ENCODE measurements at regions not wholly inside any gene's neighbourhood (a gene's known extent, or its start where the extent isn't known, plus 50 kb on each side); places are given as distances from the start of the nearest gene placed in this dataset.
"Not testable (repeated sequence)": the region's sequence is repeated elsewhere in the genome, so short reads cannot be mapped to it uniquely, and the experiment has no call there.

DNA sequence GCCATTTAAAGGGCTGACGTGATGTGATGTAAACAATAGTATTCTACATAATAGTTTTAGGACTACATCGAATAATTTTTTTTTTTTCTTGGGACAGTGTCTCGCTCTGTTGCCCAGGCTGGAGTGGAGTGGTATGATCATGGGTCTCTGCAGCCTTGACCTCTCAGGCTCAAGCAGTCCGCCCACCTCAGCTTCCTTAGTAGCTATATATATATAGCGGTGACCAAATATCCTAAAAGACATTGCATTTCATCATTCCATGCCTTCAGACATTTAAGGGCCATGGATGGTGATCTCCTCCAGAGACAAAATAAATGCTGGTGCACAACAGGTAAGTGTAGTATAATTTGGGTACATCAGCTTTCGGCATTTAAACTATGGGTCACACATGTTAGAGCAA lies 245.4 kb upstream of the NOTCH2NLA start:
- H2AK9ac ChIP-seq (replicated peaks; ENCODE audit: low read depth, low read length, poor library complexity) = not testable (repeated sequence)

DNA sequence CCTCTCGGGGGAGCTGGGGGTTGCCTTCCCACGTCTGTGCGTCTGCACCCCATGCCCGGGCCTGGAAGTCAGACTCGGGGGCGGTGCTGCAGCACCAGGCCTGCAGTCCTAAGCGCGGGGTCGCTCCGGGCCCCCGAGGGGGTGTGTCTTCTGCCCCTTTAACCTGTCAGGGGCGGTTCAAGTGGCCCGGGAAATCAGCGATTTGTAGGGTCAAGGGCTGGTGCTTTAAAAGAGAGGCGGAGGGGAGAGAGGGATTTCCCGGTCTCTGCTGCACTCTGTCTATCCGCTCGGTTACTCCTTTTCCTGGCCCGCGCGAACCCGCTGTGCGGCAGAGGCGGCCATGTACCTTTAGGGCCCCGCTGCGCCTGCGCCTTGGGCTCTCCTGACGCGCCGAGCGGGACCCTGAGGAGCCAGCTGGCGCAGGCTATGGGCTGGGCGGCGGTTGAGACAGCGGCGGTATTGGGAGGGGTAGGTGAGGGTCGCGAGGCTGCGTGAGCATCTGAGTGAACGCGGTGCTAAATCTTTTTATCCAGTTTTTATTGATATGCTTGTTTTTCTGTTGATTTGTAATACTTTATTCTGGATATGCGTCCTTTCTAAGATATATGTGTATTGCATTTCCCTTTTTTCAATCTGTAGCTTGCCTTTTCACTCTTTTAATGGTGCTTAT lies 243.5 kb upstream of the NOTCH2NLA start:
- H3K79me1 ChIP-seq (ENCODE audit: low read depth in 1 of 2, low read length in 2 of 2); POLR2A ChIA-PET (ENCODE audit: unreplicated experiment); H3K14ac ChIP-seq (replicated peaks; ENCODE audit: low read depth, low read length); CTCF ChIA-PET; dilution Hi-C loops (cut with HindIII; ENCODE audit: low sequenced_read_pairs, unreplicated experiment); H4K20me1 ChIP-seq (ENCODE audit: insufficient read depth, low read length); H3K27me3 ChIP-seq (ENCODE audit: control insufficient read depth, insufficient read depth, low read length); H3K36me3 ChIP-seq (ENCODE audit: control insufficient read depth, insufficient read depth, low read length); H3K56ac ChIP-seq (ENCODE audit: extremely low read depth, insufficient read depth, low read length); BruUV-seq (replicated peaks); H3K9me3 ChIP-seq (ENCODE audit: control insufficient read depth, insufficient read depth, low read length); H2BK5ac ChIP-seq (ENCODE audit: low read depth, low read length, poor library complexity, severe bottlenecking); H3K9ac ChIP-seq (ENCODE audit: low read depth, low read length); H2BK120ac ChIP-seq (ENCODE audit: low read depth, low read length); H2BK20ac ChIP-seq (ENCODE audit: low read depth, low read length); H3K27ac ChIP-seq (ENCODE audit: insufficient read depth, low read length); in situ Hi-C loops (cut with MboI; ENCODE audit: low sequenced_read_pairs); H4K5ac ChIP-seq (ENCODE audit: low read depth, low read length); H2BK15ac ChIP-seq (ENCODE audit: low read depth, low read length); H3K4me1 ChIP-seq (ENCODE audit: control insufficient read depth, insufficient read depth, low read length); H3K4ac ChIP-seq (ENCODE audit: low read depth, low read length); H2AK5ac ChIP-seq (ENCODE audit: low read depth, low read length); H3K9me1 ChIP-seq (ENCODE audit: insufficient read depth, low read length); H2AK9ac ChIP-seq (replicated peaks; ENCODE audit: low read depth, low read length, poor library complexity); H3K23ac ChIP-seq (ENCODE audit: low read depth, low read length); intact Hi-C loops (cut with micrococcal nuclease); H2AFZ ChIP-seq (replicated peaks; ENCODE audit: low read length, poor library complexity); H3K18ac ChIP-seq (ENCODE audit: low read depth, low read length); H4K91ac ChIP-seq (ENCODE audit: insufficient read depth, low read depth, low read length): not testable (repeated sequence)
- Histone ChIP-seq H3K4me3 (ENCODE audit: insufficient read depth, low read depth, low read length) (peak overlapping the region; percentile 31), H3K4me2 (ENCODE audit: low read depth, low read length) (peak overlapping the region; percentile 76), H4K8ac (ENCODE audit: low read depth in 2 of 2, low read length in 2 of 2) (peak overlapping the region in 1 of 2 experiments; percentile 9; a peak in 1 of 4 replicates)
- 0% methylated on average over 1 of the region's 42 CpGs; no CpG with 5 or more reads in 1 of the 2 experiments for WGBS, 2 experiments (ENCODE audit: extremely low coverage in 2 of 2, insufficient read length in 1 of 2)
- ATAC-seq (ENCODE audit: low read depth) (peak; percentile 100), DNase-seq (peak; percentile 20)

More for the DNA sequence above, 245.4 kb upstream of the NOTCH2NLA start:
- H3K9me3 ChIP-seq (ENCODE audit: control insufficient read depth, insufficient read depth, low read length); H4K20me1 ChIP-seq (ENCODE audit: insufficient read depth, low read length); H2AK5ac ChIP-seq (ENCODE audit: low read depth, low read length); H3K4me3 ChIP-seq (ENCODE audit: insufficient read depth, low read depth, low read length); H3K23ac ChIP-seq (ENCODE audit: low read depth, low read length); H4K5ac ChIP-seq (ENCODE audit: low read depth, low read length); DNase-seq; H3K56ac ChIP-seq (ENCODE audit: extremely low read depth, insufficient read depth, low read length); H2BK120ac ChIP-seq (ENCODE audit: low read depth, low read length); CTCF ChIA-PET; H3K4ac ChIP-seq (ENCODE audit: low read depth, low read length); H3K9me1 ChIP-seq (ENCODE audit: insufficient read depth, low read length); H3K27me3 ChIP-seq (ENCODE audit: control insufficient read depth, insufficient read depth, low read length); BruUV-seq (replicated peaks); H3K27ac ChIP-seq (ENCODE audit: insufficient read depth, low read length); H2AFZ ChIP-seq (replicated peaks; ENCODE audit: low read length, poor library complexity); H3K18ac ChIP-seq (ENCODE audit: low read depth, low read length); H3K4me1 ChIP-seq (ENCODE audit: control insufficient read depth, insufficient read depth, low read length); H4K91ac ChIP-seq (ENCODE audit: insufficient read depth, low read depth, low read length); H2BK15ac ChIP-seq (ENCODE audit: low read depth, low read length); H3K4me2 ChIP-seq (ENCODE audit: low read depth, low read length); H3K14ac ChIP-seq (replicated peaks; ENCODE audit: low read depth, low read length); in situ Hi-C loops (cut with MboI; ENCODE audit: low sequenced_read_pairs); dilution Hi-C loops (cut with HindIII; ENCODE audit: low sequenced_read_pairs, unreplicated experiment); H2BK20ac ChIP-seq (ENCODE audit: low read depth, low read length); H2BK5ac ChIP-seq (ENCODE audit: low read depth, low read length, poor library complexity, severe bottlenecking); H3K79me1 ChIP-seq (ENCODE audit: low read depth in 1 of 2, low read length in 2 of 2); POLR2A ChIA-PET (ENCODE audit: unreplicated experiment); ATAC-seq (ENCODE audit: low read depth); H4K8ac ChIP-seq (ENCODE audit: low read depth in 2 of 2, low read length in 2 of 2); H3K9ac ChIP-seq (ENCODE audit: low read depth, low read length); intact Hi-C loops (cut with micrococcal nuclease); H3K36me3 ChIP-seq (ENCODE audit: control insufficient read depth, insufficient read depth, low read length): not testable (repeated sequence)
- WGBS, 2 experiments (ENCODE audit: extremely low coverage in 2 of 2, insufficient read length in 1 of 2) = no CpG with 5 or more reads among the region's 6 CpGs
